IMR-90 (cell line): ENCODE measurements at regions not wholly inside any gene's neighbourhood (a gene's known extent, or its start where the extent isn't known, plus 50 kb on each side); places are given as distances from the start of the nearest gene placed in this dataset.

Experiments
- ATAC-seq: fragments of 200-7000 bp; cut with Tn5 transposase; 2 replicates; pipeline ENCODE4 v1.9.1; 2020; ENCODE audit warnings: low read depth, mild to moderate bottlenecking, moderate library complexity
- BruUV-seq: library from RNA; stranded (reverse); fragments of 400-500 nt; replicated peaks from 2 replicates; lab custom pipeline; 2021; lab: Mats Ljungman, UMichigan
- CTCF ChIA-PET: fragments of 300-600 bp; formaldehyde crosslinking; extraction: SDS; loops from one replicate; lab custom pipeline; 2021; ENCODE audit warnings: antibody characterized with exemption; lab: Yijun Ruan, JAX
- POLR2A ChIA-PET: fragments of 300-600 bp; sonication (Branson Sonifier 250); formaldehyde crosslinking; loops from one replicate; lab custom pipeline; 2022; ENCODE audit warnings: antibody characterized with exemption; ENCODE audit not compliant: unreplicated experiment; lab: Charles Lee
- DNase-seq: peaks from one replicate; pipeline ENCODE4 v3.0.0; 2013
- H2AFZ ChIP-seq: replicated peaks from 2 replicates; pipeline ENCODE3; 2013; ENCODE audit warnings: low read length, mild to moderate bottlenecking; ENCODE audit not compliant: poor library complexity
- H2AK5ac ChIP-seq: 2 replicates; pipeline ENCODE4 v1.6.1; 2013; ENCODE audit warnings: low read depth, low read length, inconsistent platforms
- H2AK9ac ChIP-seq: replicated peaks from 2 replicates; pipeline ENCODE3; 2013; ENCODE audit warnings: mild to moderate bottlenecking, low read depth, low read length, moderate library complexity; ENCODE audit not compliant: poor library complexity
- H2BK120ac ChIP-seq: 2 replicates; pipeline ENCODE4 v1.6.1; 2013; ENCODE audit warnings: low read depth, low read length, inconsistent platforms
- H2BK15ac ChIP-seq: 3 replicates; pipeline ENCODE4 v1.6.1; 2013; ENCODE audit warnings: low read depth, low read length, inconsistent platforms
- H2BK20ac ChIP-seq: 2 replicates; pipeline ENCODE4 v1.6.1; 2013; ENCODE audit warnings: low read depth, mild to moderate bottlenecking, inconsistent platforms, low read length, moderate library complexity
- H2BK5ac ChIP-seq: 2 replicates; pipeline ENCODE4 v1.6.1; 2013; ENCODE audit warnings: mild to moderate bottlenecking, low read depth, low read length, inconsistent platforms; ENCODE audit not compliant: poor library complexity, severe bottlenecking
- H3K14ac ChIP-seq: replicated peaks from 2 replicates; pipeline ENCODE4 v1.6.1; 2013; ENCODE audit warnings: low read depth, low read length, inconsistent platforms
- H3K18ac ChIP-seq: 2 replicates; pipeline ENCODE4 v1.6.1; 2013; ENCODE audit warnings: low read depth, low read length, control low read depth
- H3K23ac ChIP-seq: 2 replicates; pipeline ENCODE4 v1.6.1; 2013; ENCODE audit warnings: low read depth, low read length, inconsistent platforms
- H3K27ac ChIP-seq: 2 replicates; pipeline ENCODE4 v1.5.1; 2013; ENCODE audit warnings: mild to moderate bottlenecking, control low read depth, low read length; ENCODE audit not compliant: insufficient read depth
- H3K27me3 ChIP-seq: 2 replicates; pipeline ENCODE4 v1.6.1; 2013; ENCODE audit warnings: low read length; ENCODE audit not compliant: control insufficient read depth, insufficient read depth
- H3K36me3 ChIP-seq: 2 replicates; pipeline ENCODE4 v1.6.1; 2013; ENCODE audit warnings: low read length, mixed read lengths; ENCODE audit not compliant: control insufficient read depth, insufficient read depth
- H3K4ac ChIP-seq: 2 replicates; pipeline ENCODE4 v1.6.1; 2013; ENCODE audit warnings: low read depth, low read length, inconsistent platforms
- H3K4me1 ChIP-seq: 2 replicates; pipeline ENCODE4 v1.6.1; 2013; ENCODE audit warnings: low read length, mixed read lengths; ENCODE audit not compliant: control insufficient read depth, insufficient read depth
- H3K4me2 ChIP-seq: 2 replicates; pipeline ENCODE4 v1.6.1; 2013; ENCODE audit warnings: low read depth, mild to moderate bottlenecking, control low read depth, low read length, moderate library complexity
- H3K4me3 ChIP-seq: 2 replicates; pipeline ENCODE4 v1.5.1; 2013; ENCODE audit warnings: low read depth, mild to moderate bottlenecking, control low read depth, low read length, moderate library complexity; ENCODE audit not compliant: insufficient read depth
- H3K56ac ChIP-seq: 2 replicates; pipeline ENCODE4 v1.6.1; 2013; ENCODE audit warnings: low read length, inconsistent platforms; ENCODE audit not compliant: insufficient read depth; ENCODE audit errors: extremely low read depth
- H3K79me1 ChIP-seq, 2 experiments: 2 replicates each; pipeline ENCODE4 v1.6.1; 2013; ENCODE audit warnings: low read length in 2 of 2, inconsistent platforms in 1 of 2, low read depth in 1 of 2
- H3K9ac ChIP-seq: 2 replicates; pipeline ENCODE4 v1.6.1; 2013; ENCODE audit warnings: low read depth, low read length, control low read depth
- H3K9me1 ChIP-seq: 2 replicates; pipeline ENCODE4 v1.6.1; 2013; ENCODE audit warnings: low read length, inconsistent platforms; ENCODE audit not compliant: insufficient read depth
- H3K9me3 ChIP-seq: 2 replicates; pipeline ENCODE4 v1.6.1; 2013; ENCODE audit warnings: low read length; ENCODE audit not compliant: control insufficient read depth, insufficient read depth
- H4K20me1 ChIP-seq: 2 replicates; pipeline ENCODE4 v1.6.1; 2013; ENCODE audit warnings: low read length, inconsistent platforms; ENCODE audit not compliant: insufficient read depth
- H4K5ac ChIP-seq: 2 replicates; pipeline ENCODE4 v1.6.1; 2013; ENCODE audit warnings: mild to moderate bottlenecking, low read depth, low read length, control low read depth
- H4K8ac ChIP-seq, 2 experiments: 2 replicates each; pipeline ENCODE4 v1.6.1; 2013; ENCODE audit warnings: low read depth in 2 of 2, low read length in 2 of 2, control low read depth in 1 of 2, inconsistent platforms in 1 of 2
- H4K91ac ChIP-seq: 2 replicates; pipeline ENCODE4 v1.6.1; 2013; ENCODE audit warnings: low read depth, low read length, inconsistent platforms; ENCODE audit not compliant: insufficient read depth
- BHLHE40 ChIP-seq: fragments of 150-350 bp; IDR thresholded peaks from 2 replicates; pipeline ENCODE4 v1.6.1; 2016; ENCODE audit warnings: mild to moderate bottlenecking, low read depth, low read length
- CHD1 ChIP-seq: IDR thresholded peaks from 2 replicates; pipeline ENCODE4 v1.6.1; 2012; ENCODE audit warnings: low read depth, low read length, improper control_type of control experiment
- ELK1 ChIP-seq: fragments of 150-350 bp; IDR thresholded peaks from 2 replicates; pipeline ENCODE4 v1.6.1; 2016; ENCODE audit warnings: low read depth, mild to moderate bottlenecking, low read length, moderate library complexity, borderline replicate concordance
- FOS ChIP-seq: fragments of 150-350 bp; IDR thresholded peaks from 2 replicates; pipeline ENCODE4 v1.6.1; 2016; ENCODE audit warnings: low read depth, low read length
- MAZ ChIP-seq: IDR thresholded peaks from 2 replicates; pipeline ENCODE4 v1.6.1; 2012; ENCODE audit warnings: low read depth, mild to moderate bottlenecking, low read length, improper control_type of control experiment, moderate library complexity, borderline replicate concordance
- MXI1 ChIP-seq: IDR thresholded peaks from 2 replicates; pipeline ENCODE4 v1.6.1; 2012; ENCODE audit warnings: low read depth, mild to moderate bottlenecking, low read length, moderate library complexity, borderline replicate concordance
- NFE2L2 ChIP-seq: fragments of 150-350 bp; IDR thresholded peaks from 2 replicates; pipeline ENCODE4 v1.6.1; 2016; ENCODE audit warnings: low read depth, mild to moderate bottlenecking, low read length
- POLR2A ChIP-seq: IDR thresholded peaks from 2 replicates; pipeline ENCODE4 v1.6.1; 2012; ENCODE audit warnings: mild to moderate bottlenecking, low read depth, low read length
- RAD21 ChIP-seq: IDR thresholded peaks from 2 replicates; pipeline ENCODE4 v1.6.1; 2012; ENCODE audit warnings: low read length, improper control_type of control experiment
- RFX5 ChIP-seq: IDR thresholded peaks from 2 replicates; pipeline ENCODE4 v1.8.0; 2012; ENCODE audit warnings: low read depth, mild to moderate bottlenecking, low read length, moderate library complexity
- USF2 ChIP-seq: fragments of 150-350 bp; IDR thresholded peaks from 2 replicates; pipeline ENCODE4 v1.6.1; 2017; ENCODE audit warnings: mild to moderate bottlenecking, antibody characterized with exemption, low read length, low read depth
- WGBS, 2 experiments: methylation state at CpG; one replicate each; pipeline versions ENCODE4 v1.1.5 to v1.1.7; 2013; ENCODE audit warnings: missing lambda C conversion rate in 2 of 2; ENCODE audit not compliant: insufficient read length in 1 of 2; ENCODE audit errors: extremely low coverage in 2 of 2; 5-methylcytosine and 5-hydroxymethylcytosine counted together
- dilution Hi-C: fragments of 300-500 bp; cut with HindIII; formaldehyde crosslinking; loops from one replicate; pipeline ENCODE4 v1.14.3; 2018; ENCODE audit warnings: low sequenced_read_pairs; ENCODE audit not compliant: unreplicated experiment
- in situ Hi-C: fragments of 300-500 bp; cut with MboI; formaldehyde crosslinking; loops from 3 replicates; pipeline ENCODE4 v1.14.3; 2019; ENCODE audit warnings: low sequenced_read_pairs, inconsistent platforms, mixed read lengths
- intact Hi-C: fragments of 100-400 bp; cut with micrococcal nuclease; formaldehyde crosslinking; loops from 2 replicates; pipeline ENCODE4 v1.10.0; 2022

- H4K20me1 ChIP-seq = no peaks in the 10 kb centered on the region
- H2BK5ac ChIP-seq = no peak overlapping the region
- H2AK5ac ChIP-seq = no peak overlapping the region
- H3K27me3 ChIP-seq = peaks cover 4% of the 10 kb centered on the region; the same call in 1 of the 2 replicates
- dilution Hi-C loops (no loop called here), intact Hi-C loops (no loop called here), in situ Hi-C loops (no loop called here)
- POLR2A ChIA-PET = no interaction called here
- TF ChIP-seq CHD1 (no peak), FOS (no peak), MAZ (no peak), BHLHE40 (no peak), ELK1 (no peak), USF2 (no peak), MXI1 (no peak), NFE2L2 (no peak), POLR2A (no peak), RFX5 (no peak), RAD21 (no peak)
- no peak overlapping the region for H4K8ac ChIP-seq
- no peaks in the 10 kb centered on the region for H3K4me1 ChIP-seq
- no peak overlapping the region for H3K4ac ChIP-seq
- H3K27ac ChIP-seq = no peak overlapping the region
- H3K9ac ChIP-seq = no peak overlapping the region
- no peaks in the 10 kb centered on the region for H3K9me1 ChIP-seq
- no peak overlapping the region for H4K5ac ChIP-seq
- H3K23ac ChIP-seq = no peak overlapping the region
- CTCF ChIA-PET = interaction anchor here (0.7 kb wide), 1 partner anchor 290 kb away, joined by 3 read pairs; no protein-coding TSS in a partner anchor
- H2BK120ac ChIP-seq = no peak overlapping the region
- no peak overlapping the region for H2BK20ac ChIP-seq
- no peaks in the 10 kb centered on the region for H3K36me3 ChIP-seq
- no peak overlapping the region for H4K91ac ChIP-seq
- H3K79me1 ChIP-seq = no peaks in the 10 kb centered on the region
- no peak overlapping the region for H3K56ac ChIP-seq
- H2BK15ac ChIP-seq = no peak overlapping the region
- ATAC-seq (no peak), DNase-seq (no peak)
- H2AFZ ChIP-seq = no peak overlapping the region
- no peaks in the 10 kb centered on the region for H3K9me3 ChIP-seq
- no TSS peak for BruUV-seq
- H3K4me3 ChIP-seq = no peak overlapping the region
- H3K18ac ChIP-seq = no peak overlapping the region
- H3K4me2 ChIP-seq = no peak overlapping the region
- H2AK9ac ChIP-seq = no peak overlapping the region
- WGBS, 2 experiments = no CpG with 5 or more reads among the region's 3 CpGs
- H3K14ac ChIP-seq = no peak overlapping the region
These were observed 156.5 kb downstream of the BTBD3 start for GRCh38 chr20:12074111-12074655.
